ENCODE measurements at regions not wholly inside any gene's neighbourhood (a gene's known extent, or its start where the extent isn't known, plus 50 kb on each side); places are given as distances from the start of the nearest gene placed in this dataset.
"Not testable (repeated sequence)": the region's sequence is repeated elsewhere in the genome, so short reads cannot be mapped to it uniquely, and the experiment has no call there.

DNA sequence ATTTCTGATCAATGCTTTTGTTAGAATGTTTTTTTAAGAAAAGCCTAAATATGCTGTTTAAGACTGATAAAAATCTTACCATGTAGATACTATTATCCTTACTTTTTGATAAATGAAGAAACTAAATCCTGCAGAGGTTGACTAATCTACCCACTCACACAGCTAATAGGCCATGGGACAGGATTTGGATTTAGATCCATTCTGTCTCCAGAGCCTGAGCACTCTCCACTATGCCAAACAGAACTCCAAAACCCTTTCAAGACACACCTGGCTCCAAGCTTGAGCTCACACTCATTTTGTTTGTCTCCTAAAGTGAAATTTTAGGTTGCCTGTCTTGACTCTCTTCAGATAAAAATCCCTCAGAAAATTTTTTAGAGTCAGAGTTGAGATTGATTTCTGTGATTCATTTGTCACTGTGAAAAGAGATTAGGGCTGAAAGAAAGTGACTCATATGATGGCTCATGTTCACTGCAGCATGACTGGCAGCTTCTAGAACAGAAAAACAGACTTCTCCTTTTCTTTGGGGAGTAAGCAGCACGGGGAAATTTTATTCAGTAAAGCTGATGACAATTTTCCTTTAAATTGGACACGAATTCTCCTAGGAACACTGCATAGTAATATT is 132.3 kb upstream of the POT1 start:
- H3K27me3 Mint-ChIP-seq = peaks cover 3% of the 10 kb centered on the region
- H3K4me1 Mint-ChIP-seq (ENCODE audit: unreplicated experiment) = peaks cover 14% of the 10 kb centered on the region
- peak overlapping the region; percentile 32 for H3K27ac Mint-ChIP-seq
- TF ChIP-seq, protein P1, sequence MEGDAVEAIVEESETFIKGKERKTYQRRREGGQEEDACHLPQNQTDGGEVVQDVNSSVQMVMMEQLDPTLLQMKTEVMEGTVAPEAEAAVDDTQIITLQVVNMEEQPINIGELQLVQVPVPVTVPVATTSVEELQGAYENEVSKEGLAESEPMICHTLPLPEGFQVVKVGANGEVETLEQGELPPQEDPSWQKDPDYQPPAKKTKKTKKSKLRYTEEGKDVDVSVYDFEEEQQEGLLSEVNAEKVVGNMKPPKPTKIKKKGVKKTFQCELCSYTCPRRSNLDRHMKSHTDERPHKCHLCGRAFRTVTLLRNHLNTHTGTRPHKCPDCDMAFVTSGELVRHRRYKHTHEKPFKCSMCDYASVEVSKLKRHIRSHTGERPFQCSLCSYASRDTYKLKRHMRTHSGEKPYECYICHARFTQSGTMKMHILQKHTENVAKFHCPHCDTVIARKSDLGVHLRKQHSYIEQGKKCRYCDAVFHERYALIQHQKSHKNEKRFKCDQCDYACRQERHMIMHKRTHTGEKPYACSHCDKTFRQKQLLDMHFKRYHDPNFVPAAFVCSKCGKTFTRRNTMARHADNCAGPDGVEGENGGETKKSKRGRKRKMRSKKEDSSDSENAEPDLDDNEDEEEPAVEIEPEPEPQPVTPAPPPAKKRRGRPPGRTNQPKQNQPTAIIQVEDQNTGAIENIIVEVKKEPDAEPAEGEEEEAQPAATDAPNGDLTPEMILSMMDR (conservative IDR thresholded peaks at IDR 0.05) = no peak
- H3K36me3 Mint-ChIP-seq = no peaks in the 10 kb centered on the region
- no peak overlapping the region for H3K4me3 Mint-ChIP-seq
- no peak for DNase-seq (ENCODE audit: extremely low spot score, unreplicated experiment)
- no peaks in the 10 kb centered on the region for H3K9me3 Mint-ChIP-seq

DNA sequence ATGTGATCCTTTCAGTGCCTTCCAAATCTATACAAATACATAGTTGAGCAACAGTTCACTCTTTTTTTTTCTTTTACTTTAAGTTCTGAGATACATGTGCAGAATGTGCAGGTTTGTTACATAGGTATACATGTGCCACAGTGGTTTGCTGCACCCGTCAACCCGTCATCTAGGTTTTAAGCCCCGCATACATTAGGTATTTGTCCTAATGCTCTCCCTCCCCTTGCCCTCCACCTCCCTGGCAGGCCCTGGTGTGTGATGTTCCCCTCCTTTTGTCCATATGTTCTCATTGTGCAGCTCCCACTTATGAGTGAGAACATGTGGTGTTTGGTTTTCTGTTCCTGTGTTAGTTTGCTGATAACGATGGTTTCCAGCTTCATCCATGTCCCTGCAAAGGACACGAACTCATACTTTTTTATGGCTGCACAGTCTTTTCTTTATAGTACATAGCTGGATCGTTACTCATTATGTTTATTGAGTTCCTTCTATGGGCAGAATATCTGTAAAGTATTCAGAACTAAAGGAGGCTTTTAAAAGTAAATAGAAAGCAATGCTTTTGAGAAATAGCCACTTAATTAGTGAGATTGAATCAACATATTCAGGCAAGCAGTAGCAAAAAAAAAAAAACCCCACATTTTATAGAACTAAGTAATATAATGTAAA is 131.6 kb upstream of the POT1 start:
- not testable (repeated sequence) for H3K9me3 Mint-ChIP-seq

DNA sequence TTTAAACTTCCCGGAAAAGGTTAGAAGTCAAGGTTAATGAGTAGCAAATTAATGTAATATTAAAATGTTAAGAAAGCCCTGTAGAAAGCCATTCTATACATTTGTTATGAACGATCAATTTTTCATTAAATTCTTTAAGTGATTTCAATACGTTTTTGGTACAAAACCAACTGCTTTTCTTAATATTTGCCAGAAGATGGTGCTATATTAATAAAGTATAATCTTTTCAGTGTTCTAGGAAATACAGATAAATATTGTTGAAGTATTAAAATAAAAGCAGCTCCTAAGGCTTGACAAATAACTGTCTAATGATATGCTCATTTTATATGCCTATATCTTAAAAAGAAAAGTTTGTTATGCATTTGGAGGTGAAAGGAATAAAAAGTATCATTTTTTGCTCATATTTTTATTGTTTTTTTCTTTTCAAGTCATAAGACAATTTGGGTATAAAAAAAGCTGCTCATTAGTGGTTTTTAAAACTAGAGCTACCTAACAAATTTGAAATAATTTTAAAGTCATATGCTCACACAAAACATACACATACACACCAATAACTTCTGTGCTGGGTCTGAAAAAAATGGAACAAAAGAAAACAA is 130.3 kb upstream of the POT1 start:
- Mint-ChIP-seq H3K27me3 (peaks cover 3% of the 10 kb centered on the region), H3K36me3 (no peaks in the 10 kb centered on the region), H3K4me1 (ENCODE audit: unreplicated experiment) (peaks cover 14% of the 10 kb centered on the region), H3K9me3 (no peaks in the 10 kb centered on the region), H3K4me3 (no peak overlapping the region), H3K27ac (no peak overlapping the region)
- TF ChIP-seq, protein P1 (conservative IDR thresholded peaks at IDR 0.05) = peak; percentile 77
- no peak for DNase-seq (ENCODE audit: extremely low spot score, unreplicated experiment)

More for the DNA sequence above, 131.6 kb upstream of the POT1 start:
- Mint-ChIP-seq H3K4me3 (peak overlapping the region; percentile 43), H3K4me1 (ENCODE audit: unreplicated experiment) (peaks cover 14% of the 10 kb centered on the region), H3K27ac (peak overlapping the region; percentile 76)
- not testable (repeated sequence) for H3K27me3 Mint-ChIP-seq; H3K36me3 Mint-ChIP-seq; DNase-seq (ENCODE audit: extremely low spot score, unreplicated experiment)

DNA sequence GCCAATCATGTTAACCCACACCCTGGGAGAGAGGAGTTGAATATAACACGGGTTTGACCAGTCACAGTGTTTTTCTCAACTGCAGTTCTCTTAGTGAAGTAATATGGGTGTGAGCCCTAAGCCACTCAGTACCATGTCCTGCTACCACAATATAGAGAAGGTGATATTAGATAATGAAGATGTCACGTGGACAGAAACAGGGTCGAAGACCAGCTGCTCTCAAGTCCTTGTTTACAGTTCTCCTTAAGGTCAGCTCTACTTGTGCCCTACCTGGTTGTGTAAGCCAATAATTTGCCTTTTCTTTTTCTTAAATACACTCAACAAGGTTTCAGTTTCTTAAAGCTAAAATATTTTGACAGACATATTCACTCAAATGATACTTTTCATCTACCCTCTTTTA is 128.3 kb upstream of the POT1 start:
- no peaks in the 10 kb centered on the region for H3K36me3 Mint-ChIP-seq

DNA sequence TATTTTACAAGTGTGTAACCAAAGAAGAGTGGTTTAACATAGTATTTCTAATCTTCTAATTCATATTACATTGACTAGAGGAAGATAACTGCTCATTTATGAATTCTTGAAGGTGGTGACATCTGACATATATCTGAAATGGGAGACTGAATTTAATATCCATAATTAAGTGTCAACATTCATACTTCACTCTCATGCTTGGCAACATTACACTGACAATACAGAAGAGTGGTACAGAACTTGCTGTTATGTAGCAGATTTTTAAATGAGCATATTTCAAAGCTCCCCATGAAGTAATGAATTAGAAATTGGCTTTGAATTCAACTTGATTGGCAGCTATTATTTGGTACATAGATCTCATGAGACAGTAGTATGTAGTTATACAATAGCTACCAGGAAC is 125.8 kb upstream of the POT1 start:
- Mint-ChIP-seq H3K4me1 (ENCODE audit: unreplicated experiment) (no peaks in the 10 kb centered on the region), H3K27me3 (no peaks in the 10 kb centered on the region), H3K27ac (no peak overlapping the region), H3K4me3 (no peak overlapping the region), H3K36me3 (no peaks in the 10 kb centered on the region), H3K9me3 (no peaks in the 10 kb centered on the region)
- TF ChIP-seq, protein P1 (conservative IDR thresholded peaks at IDR 0.05) = no peak
- no peak for DNase-seq (ENCODE audit: extremely low spot score, unreplicated experiment)

More for the DNA sequence above, 128.3 kb upstream of the POT1 start:
- Mint-ChIP-seq H3K4me3 (no peak overlapping the region), H3K4me1 (ENCODE audit: unreplicated experiment) (peaks cover 14% of the 10 kb centered on the region), H3K27ac (no peak overlapping the region), H3K9me3 (no peaks in the 10 kb centered on the region), H3K27me3 (no peaks in the 10 kb centered on the region)
- TF ChIP-seq, protein P1 (conservative IDR thresholded peaks at IDR 0.05) = no peak
- DNase-seq (ENCODE audit: extremely low spot score, unreplicated experiment) = no peak

DNA sequence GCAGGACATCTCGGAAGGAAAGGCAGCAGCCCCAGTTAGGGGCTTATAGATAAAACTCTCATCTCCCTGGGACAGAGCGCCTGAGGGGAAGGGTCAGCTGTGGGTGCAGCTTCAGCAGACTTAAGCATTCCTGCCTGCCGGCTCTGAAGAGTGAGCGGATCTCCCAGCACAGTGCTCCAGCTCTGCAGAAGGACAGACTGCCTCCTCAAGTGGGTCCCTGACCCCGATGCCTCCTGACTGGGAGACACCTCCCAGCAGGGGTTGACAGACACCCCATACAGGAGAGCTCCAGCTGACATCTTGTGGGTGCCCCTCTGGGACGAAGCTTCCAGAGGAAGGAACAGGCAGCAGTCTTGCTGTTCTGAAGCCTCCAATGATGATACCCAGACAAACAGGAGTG is 117.1 kb upstream of the POT1 start:
- Mint-ChIP-seq H3K9me3 (no peaks in the 10 kb centered on the region), H3K36me3 (no peaks in the 10 kb centered on the region), H3K4me3 (no peak overlapping the region), H3K27me3 (peaks cover 3% of the 10 kb centered on the region), H3K4me1 (ENCODE audit: unreplicated experiment) (no peaks in the 10 kb centered on the region), H3K27ac (no peak overlapping the region)
- no peak for DNase-seq (ENCODE audit: extremely low spot score, unreplicated experiment)
- TF ChIP-seq, protein P1 (conservative IDR thresholded peaks at IDR 0.05) = no peak

Data from type B pancreatic cell (in vitro differentiated cells).